ENCODE measurements at regions not wholly inside any gene's neighbourhood (a gene's known extent, or its start where the extent isn't known, plus 50 kb on each side); places are given as distances from the start of the nearest gene placed in this dataset.

DNA sequence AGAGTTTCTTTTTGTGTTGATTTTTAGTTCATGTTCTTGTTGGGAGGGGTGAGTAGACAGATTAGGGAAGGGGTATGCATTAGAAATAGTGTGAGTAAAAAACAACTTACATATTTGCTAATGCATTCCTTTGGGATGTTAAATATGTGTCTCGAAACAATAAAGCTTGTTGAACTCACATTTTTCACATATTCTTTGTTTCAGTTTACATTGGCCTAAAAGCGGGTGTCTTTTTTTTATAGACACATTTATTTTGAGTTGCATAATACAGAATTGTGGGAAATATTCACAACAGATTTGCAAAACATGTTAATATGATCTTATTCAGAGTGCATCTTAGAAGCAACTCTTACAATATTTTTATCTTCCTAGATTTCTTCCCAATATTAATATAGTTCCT lies 337.5 kb upstream of the CNTNAP2 start:
- DNase-seq (ENCODE audit: extremely low spot score): no peak
- ChIA-PET POLR2A (no interaction called here), CTCF (no interaction called here)
- no peak for TF ChIP-seq CTCF (IDR thresholded peaks at IDR 0.05; ENCODE audit: control extremely low read depth, extremely low read depth, low read depth, missing control alignments)

DNA sequence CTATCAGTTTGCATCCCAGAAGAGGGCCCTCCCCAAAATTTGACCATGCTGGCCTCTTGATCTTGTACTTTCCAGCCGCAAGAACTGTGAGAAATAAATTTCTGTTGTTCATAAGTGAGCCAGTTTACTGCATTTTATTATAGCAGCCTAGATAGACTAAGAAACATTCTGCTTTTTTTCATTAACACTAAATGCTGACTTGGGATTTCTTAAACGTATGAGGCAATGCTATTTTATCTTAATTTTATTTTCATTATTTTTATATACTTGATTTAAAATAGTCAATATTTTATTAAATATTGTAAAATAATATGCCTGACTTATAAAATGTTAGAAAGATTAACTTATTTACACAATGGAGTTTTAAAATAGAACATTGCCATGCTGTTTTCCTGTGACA lies 341.8 kb upstream of the CNTNAP2 start:
- TF ChIP-seq CTCF (IDR thresholded peaks at IDR 0.05; ENCODE audit: control extremely low read depth, extremely low read depth, low read depth, missing control alignments): no peak
- CTCF ChIA-PET: no interaction called here
- POLR2A ChIA-PET: no interaction called here
- DNase-seq (ENCODE audit: extremely low spot score): no peak

DNA sequence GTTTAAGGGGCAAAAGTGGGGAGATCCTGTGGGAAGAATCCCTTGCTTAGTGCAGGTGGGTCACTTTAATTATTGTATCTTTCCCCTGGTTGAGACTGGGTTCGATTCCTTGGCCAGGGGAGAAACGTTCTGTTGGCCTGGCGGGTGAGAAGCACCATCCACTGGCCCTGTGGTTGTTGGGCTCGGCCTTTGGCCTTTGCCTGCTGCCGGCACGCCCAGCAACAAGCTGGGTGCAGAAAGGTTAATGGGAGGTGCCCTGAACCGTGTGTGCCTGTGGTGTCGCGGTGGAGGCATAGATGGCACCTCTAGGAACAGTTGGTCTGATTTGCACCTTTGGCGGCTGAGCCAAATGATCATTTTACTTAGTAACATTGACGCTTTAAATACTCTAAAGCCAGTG lies 363.6 kb upstream of the CNTNAP2 start:
- TF ChIP-seq CTCF (IDR thresholded peaks at IDR 0.05; ENCODE audit: control extremely low read depth, extremely low read depth, low read depth, missing control alignments): no peak
- ChIA-PET CTCF (no interaction called here), POLR2A (no interaction called here)
- no peak for DNase-seq (ENCODE audit: extremely low spot score)

DNA sequence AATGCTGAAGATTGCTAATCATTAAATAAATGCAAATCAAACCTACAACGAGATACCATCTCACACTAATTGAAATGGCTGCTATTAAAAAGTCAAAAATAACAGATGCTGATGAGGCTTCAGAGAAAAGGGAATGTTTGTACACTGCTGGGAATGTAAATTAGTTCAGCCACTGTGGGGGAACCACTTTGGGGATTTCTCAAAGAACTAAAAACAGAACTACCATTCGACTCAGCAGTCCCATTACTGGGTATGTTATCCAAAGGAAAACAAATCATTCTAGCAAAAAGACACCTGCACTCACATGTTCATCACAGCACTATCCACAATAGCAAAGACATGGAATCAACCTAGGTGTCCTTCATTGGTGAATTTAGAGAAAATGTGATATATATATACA lies 379.0 kb upstream of the CNTNAP2 start:
- no peak for TF ChIP-seq CTCF (IDR thresholded peaks at IDR 0.05; ENCODE audit: control extremely low read depth, extremely low read depth, low read depth, missing control alignments)
- POLR2A ChIA-PET: no interaction called here
- DNase-seq (ENCODE audit: extremely low spot score): no peak
- CTCF ChIA-PET: no interaction called here

- no peak for DNase-seq (ENCODE audit: extremely low spot score)
- ChIA-PET CTCF (interaction anchor here (1.0 kb wide), 1 partner anchor 9 kb away, joined by 4 read pairs; no protein-coding TSS in a partner anchor), POLR2A (no interaction called here)
- TF ChIP-seq CTCF (IDR thresholded peaks at IDR 0.05; ENCODE audit: control extremely low read depth, extremely low read depth, low read depth, missing control alignments): no peak
These were observed 381.5 kb upstream of the CNTNAP2 start for GRCh38 chr7:145735061-145735460.

DNA sequence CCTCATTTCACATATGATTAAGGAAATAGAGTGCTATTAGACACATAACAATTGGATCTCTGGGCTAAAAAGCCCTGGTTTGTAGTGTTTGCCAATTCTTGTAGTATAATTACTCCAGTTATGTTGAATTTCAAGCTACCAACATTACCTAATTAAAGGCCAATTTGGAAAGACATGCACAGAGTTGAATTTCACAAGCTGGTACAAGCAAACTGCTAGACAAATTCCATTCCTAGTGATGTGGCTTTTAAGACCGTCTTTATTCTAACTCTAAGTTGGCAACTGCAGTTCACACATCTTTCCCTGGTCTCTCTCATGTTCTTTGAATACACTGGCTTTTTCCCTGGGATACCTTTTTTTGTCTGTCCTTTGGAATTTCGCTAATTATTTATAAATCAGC lies 384.1 kb upstream of the CNTNAP2 start:
- TF ChIP-seq CTCF (IDR thresholded peaks at IDR 0.05; ENCODE audit: control extremely low read depth, extremely low read depth, low read depth, missing control alignments): no peak
- CTCF ChIA-PET: interaction anchor here (1.3 kb wide), 1 partner anchor 8 kb away, joined by 3 read pairs; no protein-coding TSS in a partner anchor

DNA sequence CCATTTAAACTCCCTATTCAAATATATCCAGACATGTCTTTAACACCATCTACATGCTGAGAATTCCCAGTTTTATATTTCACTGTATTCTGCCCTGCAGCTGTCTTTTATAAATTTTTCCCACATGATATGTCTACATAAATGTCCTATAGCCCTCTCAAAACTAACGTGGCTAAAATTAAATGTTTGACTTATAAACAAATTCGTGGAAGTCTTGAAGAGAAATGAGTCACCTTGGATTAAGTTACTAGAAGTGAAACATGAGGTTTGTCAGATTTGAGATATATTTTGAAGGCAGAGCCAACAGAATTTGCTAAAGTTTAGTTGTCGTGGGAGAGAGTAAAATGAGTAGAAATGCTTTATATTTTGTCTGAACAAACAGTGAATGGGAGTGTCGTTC lies 386.9 kb upstream of the CNTNAP2 start:
- no peak for TF ChIP-seq CTCF (IDR thresholded peaks at IDR 0.05; ENCODE audit: control extremely low read depth, extremely low read depth, low read depth, missing control alignments)
- CTCF ChIA-PET: no interaction called here
- DNase-seq (ENCODE audit: extremely low spot score): no peak
- POLR2A ChIA-PET: no interaction called here

More for the DNA sequence above, 384.1 kb upstream of the CNTNAP2 start:
- no peak for DNase-seq (ENCODE audit: extremely low spot score)
- POLR2A ChIA-PET: no interaction called here

Data from GM10248 (cell line).